SK-N-SH (cell line): ENCODE measurements at regions not wholly inside any gene's neighbourhood (a gene's known extent, or its start where the extent isn't known, plus 50 kb on each side); places are given as distances from the start of the nearest gene placed in this dataset.

Experiments used
- CTCF ChIA-PET: fragments of 300-600, 350-600 bp; formaldehyde crosslinking; extraction: SDS; loops from one replicate; lab custom pipeline; 2021; lab: Yijun Ruan, JAX
- POLR2A ChIA-PET: fragments of 350-600 bp; sonication (Branson Sonifier 250); formaldehyde crosslinking; extraction: SDS; loops from one replicate; lab custom pipeline; 2020; ENCODE audit warnings: antibody characterized with exemption, inconsistent platforms; lab: Yijun Ruan, JAX
- DNase-seq: peaks from one replicate; pipeline ENCODE4 v3.0.0; 2012
- H2AFZ ChIP-seq: fragments of 200-600 bp; sonication (generic); 2 replicates; pipeline ENCODE4 v1.8.1; 2016; ENCODE audit warnings: antibody characterized with exemption, mild to moderate bottlenecking, low read depth
- H3F3A ChIP-seq: fragments of 200-600 bp; sonication (generic); replicated peaks from 2 replicates; pipeline ENCODE3; 2016; ENCODE audit warnings: antibody characterized with exemption, mild to moderate bottlenecking; ENCODE audit not compliant: insufficient read depth
- H3K27ac ChIP-seq, 2 experiments: fragments of 200-500 bp in 1 of 2; fragments of 200-600 bp in 1 of 2; sonication (Bioruptor generic) in 1 of 2; sonication (generic), shearing (Covaris generic) in 1 of 2; 2 replicates each; pipeline versions ENCODE4 v1.5.1 to v1.6.1; 2014 to 2016; ENCODE audit warnings: low read depth in 2 of 2, inconsistent platforms in 1 of 2, low read length in 1 of 2, mild to moderate bottlenecking in 1 of 2, mixed read lengths in 1 of 2
- H3K27me3 ChIP-seq: fragments of 200-600 bp; sonication (generic), shearing (Covaris generic); 2 replicates; pipeline ENCODE4 v1.6.1; 2016; ENCODE audit warnings: mixed run types; ENCODE audit not compliant: insufficient read depth
- H3K36me3 ChIP-seq, 2 experiments: fragments of 200-500 bp in 1 of 2; fragments of 200-600 bp in 1 of 2; sonication (Bioruptor generic) in 1 of 2; sonication (generic) in 1 of 2; replicated peaks in 1 of 2; 2 replicates each; pipeline versions ENCODE3 to v1.5.1; 2014 to 2016; ENCODE audit warnings: low read length in 1 of 2, mild to moderate bottlenecking in 1 of 2; ENCODE audit not compliant: insufficient read depth in 2 of 2, control insufficient read depth in 1 of 2
- H3K4me1 ChIP-seq, 2 experiments: fragments of 200-500 bp in 1 of 2; fragments of 200-600 bp in 1 of 2; sonication (Bioruptor generic) in 1 of 2; sonication (generic), shearing (Covaris generic) in 1 of 2; 2 replicates each; pipeline versions ENCODE4 v1.5.1 to v1.6.1; 2014 to 2016; ENCODE audit warnings: low read depth in 1 of 2, low read length in 1 of 2, mixed run types in 1 of 2; ENCODE audit not compliant: insufficient read depth in 2 of 2, control insufficient read depth in 1 of 2
- H3K4me2 ChIP-seq: fragments of 200-600 bp; sonication (generic), shearing (Covaris generic); 2 replicates; pipeline ENCODE4 v1.6.1; 2017; ENCODE audit warnings: mixed run types
- H3K4me3 ChIP-seq, 2 experiments: fragments of 200-500 bp in 1 of 2; fragments of 200-600 bp in 1 of 2; sonication (Bioruptor generic) in 1 of 2; sonication (generic), shearing (Covaris generic) in 1 of 2; 2 replicates each; pipeline versions ENCODE4 v1.5.1 to v1.8.1; 2014 to 2016; ENCODE audit warnings: low read depth in 2 of 2, inconsistent platforms in 1 of 2, low read length in 1 of 2, mild to moderate bottlenecking in 1 of 2, mixed read lengths in 1 of 2, moderate library complexity in 1 of 2
- H3K79me2 ChIP-seq: fragments of 200-600 bp; sonication (generic); 2 replicates; pipeline ENCODE4 v1.8.1; 2017; ENCODE audit warnings: mild to moderate bottlenecking; ENCODE audit not compliant: insufficient read depth
- H3K9ac ChIP-seq: fragments of 200-600 bp; sonication (generic); 2 replicates; pipeline ENCODE4 v1.6.1; 2017; ENCODE audit warnings: mixed run types
- H3K9me2 ChIP-seq: fragments of 200-600 bp; sonication (generic); 2 replicates; pipeline ENCODE4 v1.6.1; 2017; ENCODE audit warnings: mixed run types
- H3K9me3 ChIP-seq: fragments of 200-600 bp; sonication (generic); 2 replicates; pipeline ENCODE4 v1.6.1; 2017; ENCODE audit warnings: mixed run types, mild to moderate bottlenecking, moderate library complexity
- H4K20me1 ChIP-seq: fragments of 200-600 bp; sonication (generic); 2 replicates; pipeline ENCODE4 v1.6.1; 2017; ENCODE audit warnings: mild to moderate bottlenecking, mixed run types; ENCODE audit not compliant: insufficient read depth
- EP300 ChIP-seq, 2 experiments: IDR thresholded peaks; 2 replicates each; pipeline versions ENCODE4 v1.4.0 to v1.6.1; 2012; ENCODE audit warnings: borderline replicate concordance in 1 of 2, low read depth in 1 of 2, low read length in 1 of 2
- FOSL2 ChIP-seq: IDR thresholded peaks from 2 replicates; pipeline ENCODE4 v1.4.0; 2012; ENCODE audit warnings: low read depth, mild to moderate bottlenecking, moderate library complexity, borderline replicate concordance
- FOXJ3 ChIP-seq: sonication (generic); formaldehyde crosslinking; IDR thresholded peaks from 2 replicates; pipeline ENCODE4 v1.5.1; 2020; ENCODE audit warnings: mild to moderate bottlenecking, missing genetic modification reagents
- GATA2 ChIP-seq: sonication (generic); formaldehyde crosslinking; IDR thresholded peaks from 2 replicates; pipeline ENCODE4 v1.5.0; 2020; ENCODE audit warnings: mild to moderate bottlenecking, missing genetic modification reagents
- MAX ChIP-seq: IDR thresholded peaks from 2 replicates; pipeline ENCODE4 v1.4.0; 2012; ENCODE audit warnings: low read depth
- MEF2A ChIP-seq: IDR thresholded peaks from 2 replicates; pipeline ENCODE4 v1.4.0; 2012; ENCODE audit warnings: low read depth, borderline replicate concordance
- NRF1 ChIP-seq: IDR thresholded peaks from 2 replicates; pipeline ENCODE4 v1.6.1; 2012; ENCODE audit warnings: low read depth, mild to moderate bottlenecking, low read length
- POLR2AphosphoS5 ChIP-seq: IDR thresholded peaks from 2 replicates; pipeline ENCODE4 v1.6.1; 2012; ENCODE audit warnings: low read depth, low read length
- RAD21 ChIP-seq: IDR thresholded peaks from 2 replicates; pipeline ENCODE4 v1.6.1; 2012; ENCODE audit warnings: mild to moderate bottlenecking, low read length
- YY1 ChIP-seq: IDR thresholded peaks from 2 replicates; pipeline ENCODE4 v1.4.0; 2012; ENCODE audit warnings: low read depth, mild to moderate bottlenecking
- WGBS: methylation state at CpG from one replicate; pipeline ENCODE4 v1.1.6; 2017; ENCODE audit warnings: low lambda C conversion rate; 5-methylcytosine and 5-hydroxymethylcytosine counted together
- TF ChIP-seq, protein P1 (sequence below): fragments of 150-350 bp; IDR thresholded peaks from 2 replicates; pipeline ENCODE4 v1.6.1; 2016; ENCODE audit warnings: mild to moderate bottlenecking, low read depth, low read length
- TF ChIP-seq, protein P2 (sequence below): IDR thresholded peaks from 2 replicates; pipeline ENCODE4 v1.4.0; 2012; ENCODE audit warnings: low read depth, borderline replicate concordance

DNA sequence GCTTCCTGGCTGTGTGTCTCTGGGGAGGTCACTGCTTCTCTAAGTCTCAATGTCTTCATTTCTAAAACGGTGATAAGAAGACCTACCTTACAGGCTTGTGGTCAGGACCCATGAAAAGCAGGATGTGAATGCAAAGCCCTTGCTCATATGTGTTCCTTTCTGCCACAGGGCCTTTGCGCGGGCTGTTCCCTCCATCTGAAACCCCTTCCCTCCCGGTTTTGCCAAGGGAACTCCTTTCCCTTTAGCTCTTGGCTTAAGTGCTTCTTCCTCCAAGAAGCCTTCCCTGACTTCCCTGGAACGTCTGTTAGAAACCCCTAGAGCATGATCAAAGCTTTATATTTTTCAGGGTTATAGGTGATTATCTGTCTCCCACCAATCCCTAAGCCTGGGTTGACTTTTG is 147.2 kb upstream of the PTPN1 start:
- no peaks in the 10 kb centered on the region for H3K9me3 ChIP-seq
- H3K4me1 ChIP-seq, result no peaks in the 10 kb centered on the region; a peak in 1 of 4 replicates
- DNase-seq, result no peak
- no peaks in the 10 kb centered on the region for H3K79me2 ChIP-seq
- no peaks in the 10 kb centered on the region for H3K36me3 ChIP-seq
- H3K4me2 ChIP-seq, result no peak overlapping the region
- no peak overlapping the region for H3K9ac ChIP-seq
- H3K4me3 ChIP-seq, result no peak overlapping the region
- TF ChIP-seq MEF2A (no peak), MAX (no peak), YY1 (no peak), FOXJ3 (CRISPR knock-in tag) (no peak), NRF1 (no peak), GATA2 (CRISPR knock-in tag) (no peak), FOSL2 (no peak)
- TF ChIP-seq, protein P1, sequence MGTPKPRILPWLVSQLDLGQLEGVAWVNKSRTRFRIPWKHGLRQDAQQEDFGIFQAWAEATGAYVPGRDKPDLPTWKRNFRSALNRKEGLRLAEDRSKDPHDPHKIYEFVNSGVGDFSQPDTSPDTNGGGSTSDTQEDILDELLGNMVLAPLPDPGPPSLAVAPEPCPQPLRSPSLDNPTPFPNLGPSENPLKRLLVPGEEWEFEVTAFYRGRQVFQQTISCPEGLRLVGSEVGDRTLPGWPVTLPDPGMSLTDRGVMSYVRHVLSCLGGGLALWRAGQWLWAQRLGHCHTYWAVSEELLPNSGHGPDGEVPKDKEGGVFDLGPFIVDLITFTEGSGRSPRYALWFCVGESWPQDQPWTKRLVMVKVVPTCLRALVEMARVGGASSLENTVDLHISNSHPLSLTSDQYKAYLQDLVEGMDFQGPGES, result no peak
- TF ChIP-seq, all 33 proteins: peak for 0
- 55% methylated on average over 5 of the region's 5 CpGs for WGBS
- Histone ChIP-seq H3K27me3 (no peaks in the 10 kb centered on the region), H4K20me1 (no peaks in the 10 kb centered on the region), H3K27ac (no peak overlapping the region), H3K9me2 (no peaks in the 10 kb centered on the region), H2AFZ (no peak overlapping the region), H3F3A (no peaks in the 10 kb centered on the region)
- ChIA-PET CTCF (no interaction called here), POLR2A (no interaction called here)

DNA sequence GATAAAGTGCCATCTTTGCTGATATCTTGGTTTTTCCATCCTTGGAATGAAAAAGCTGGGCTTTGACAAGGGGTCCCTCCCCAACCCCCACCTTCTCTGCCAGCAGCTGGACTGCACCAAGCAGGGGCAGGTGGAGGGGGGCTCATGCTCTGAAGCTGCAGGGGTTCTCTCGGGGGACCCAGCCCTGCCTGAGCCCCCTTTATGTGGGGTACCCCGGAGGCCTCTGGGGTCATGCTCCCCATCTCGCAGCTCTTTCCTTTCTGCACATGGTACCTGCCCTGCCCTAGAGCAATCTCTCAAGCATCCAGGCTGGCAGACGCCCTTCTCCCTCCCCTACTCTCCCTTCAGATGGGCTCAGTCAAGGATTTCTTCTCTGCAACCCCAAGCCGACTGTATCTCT is 146.7 kb upstream of the PTPN1 start:
- H2AFZ ChIP-seq, result no peak overlapping the region
- H3K4me1 ChIP-seq, result no peaks in the 10 kb centered on the region
- no peak overlapping the region for H3K27ac ChIP-seq
- H3K79me2 ChIP-seq, result no peaks in the 10 kb centered on the region
- no peaks in the 10 kb centered on the region for H3K27me3 ChIP-seq
- TF ChIP-seq POLR2AphosphoS5, result no peak
- TF ChIP-seq RAD21, result no peak
- TF ChIP-seq, protein P2, sequence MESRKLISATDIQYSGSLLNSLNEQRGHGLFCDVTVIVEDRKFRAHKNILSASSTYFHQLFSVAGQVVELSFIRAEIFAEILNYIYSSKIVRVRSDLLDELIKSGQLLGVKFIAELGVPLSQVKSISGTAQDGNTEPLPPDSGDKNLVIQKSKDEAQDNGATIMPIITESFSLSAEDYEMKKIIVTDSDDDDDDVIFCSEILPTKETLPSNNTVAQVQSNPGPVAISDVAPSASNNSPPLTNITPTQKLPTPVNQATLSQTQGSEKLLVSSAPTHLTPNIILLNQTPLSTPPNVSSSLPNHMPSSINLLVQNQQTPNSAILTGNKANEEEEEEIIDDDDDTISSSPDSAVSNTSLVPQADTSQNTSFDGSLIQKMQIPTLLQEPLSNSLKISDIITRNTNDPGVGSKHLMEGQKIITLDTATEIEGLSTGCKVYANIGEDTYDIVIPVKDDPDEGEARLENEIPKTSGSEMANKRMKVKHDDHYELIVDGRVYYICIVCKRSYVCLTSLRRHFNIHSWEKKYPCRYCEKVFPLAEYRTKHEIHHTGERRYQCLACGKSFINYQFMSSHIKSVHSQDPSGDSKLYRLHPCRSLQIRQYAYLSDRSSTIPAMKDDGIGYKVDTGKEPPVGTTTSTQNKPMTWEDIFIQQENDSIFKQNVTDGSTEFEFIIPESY, result no peak
- no peak for TF ChIP-seq EP300 (IDR thresholded peaks at IDR 0.05; ENCODE audit: borderline replicate concordance in 1 of 2, low read depth in 1 of 2, low read length in 1 of 2)
- no peak overlapping the region for H3K9ac ChIP-seq
- H3K36me3 ChIP-seq, result no peaks in the 10 kb centered on the region
- no peaks in the 10 kb centered on the region for H4K20me1 ChIP-seq
- no peaks in the 10 kb centered on the region for H3K9me3 ChIP-seq
- ChIA-PET POLR2A (no interaction called here), CTCF (interaction anchor here (1.4 kb wide), 1 partner anchor 101 kb away, joined by 4 read pairs; no protein-coding TSS in a partner anchor)
- 82% methylated on average over 4 of the region's 5 CpGs for WGBS
- DNase-seq, result no peak
- H3K4me2 ChIP-seq, result no peak overlapping the region
- no peaks in the 10 kb centered on the region for H3K9me2 ChIP-seq
- H3K4me3 ChIP-seq, result no peak overlapping the region
- no peaks in the 10 kb centered on the region for H3F3A ChIP-seq
